SK-N-SH treated with all-trans-retinoic acid at 6 μM for 48 hours (cell line): ENCODE measurements at regions not wholly inside any gene's neighbourhood (a gene's known extent, or its start where the extent isn't known, plus 50 kb on each side); places are given as distances from the start of the nearest gene placed in this dataset.

Source experiments
- BACH2 ChIP-seq: fragments of 250-450 bp; sonication (Bioruptor Pico); IDR thresholded peaks from 2 replicates; pipeline ENCODE4 v1.9.0; 2021; ENCODE audit warnings: mild to moderate bottlenecking, borderline replicate concordance
- GLIS3 ChIP-seq: fragments of 250-450 bp; sonication (Bioruptor Pico); IDR thresholded peaks from 2 replicates; pipeline ENCODE4 v1.5.0; 2020; ENCODE audit warnings: mild to moderate bottlenecking, moderate library complexity
- OSR1 ChIP-seq: fragments of 250-450 bp; sonication (Bioruptor Pico); IDR thresholded peaks from 2 replicates; pipeline ENCODE4 v1.8.0; 2022; ENCODE audit warnings: moderate library complexity, mild to moderate bottlenecking, inconsistent platforms
- PATZ1 ChIP-seq: fragments of 250-450 bp; sonication (Bioruptor Pico); IDR thresholded peaks from 2 replicates; pipeline ENCODE4 v1.8.0; 2020; ENCODE audit warnings: mild to moderate bottlenecking, moderate library complexity, borderline replicate concordance
- ZC3H10 ChIP-seq: fragments of 250-450 bp; sonication (Bioruptor Pico); IDR thresholded peaks from 2 replicates; pipeline ENCODE4 v1.5.1; 2021; ENCODE audit warnings: mild to moderate bottlenecking, moderate library complexity
- ZFP30 ChIP-seq: fragments of 450-650 bp; formaldehyde crosslinking; IDR thresholded peaks from 2 replicates; pipeline ENCODE4 v1.5.0; 2022; ENCODE audit warnings: mild to moderate bottlenecking, moderate library complexity

- TF ChIP-seq ZC3H10 (CRISPR knock-in tag) (no peak), ZFP30 (CRISPR knock-in tag) (no peak), BACH2 (CRISPR knock-in tag) (no peak), PATZ1 (CRISPR knock-in tag) (no peak), GLIS3 (no peak), OSR1 (no peak)
Observed at GRCh38 chr9:19992556-19992955, 203.7 kb upstream of the SLC24A2 start.
